Liver (tissue), 3 donors: ENCODE measurements at regions not wholly inside any gene's neighbourhood (a gene's known extent, or its start where the extent isn't known, plus 50 kb on each side); places are given as distances from the start of the nearest gene placed in this dataset.
"Not testable (repeated sequence)": the region's sequence is repeated elsewhere in the genome, so short reads cannot be mapped to it uniquely, and the experiment has no call there.

Experiments used
- EGR1 ChIP-seq, 2 donors: IDR thresholded peaks; 2 replicates each; pipeline ENCODE4 v1.6.1; 2016 to 2018; ENCODE audit warnings: antibody characterized with exemption in 2 of 2, low read depth in 2 of 2
- FOXA1 ChIP-seq: IDR thresholded peaks from 2 replicates; pipeline ENCODE4 v1.6.1; 2016; ENCODE audit warnings: antibody characterized with exemption
- GABPA ChIP-seq, 2 donors: IDR thresholded peaks in 1 of 2; conservative IDR thresholded peaks in 1 of 2; 2 replicates each; pipeline ENCODE4 v1.6.1; 2016; ENCODE audit warnings: antibody characterized with exemption in 2 of 2, mild to moderate bottlenecking in 1 of 2, moderate library complexity in 1 of 2
- NR2F2 ChIP-seq: IDR thresholded peaks from 2 replicates; pipeline ENCODE4 v1.6.1; 2016; ENCODE audit warnings: antibody characterized with exemption
- RAD21 ChIP-seq, 2 donors: IDR thresholded peaks; 2 replicates each; pipeline ENCODE4 v1.6.1; 2016; ENCODE audit warnings: antibody characterized with exemption in 2 of 2, mild to moderate bottlenecking in 2 of 2
- RXRA ChIP-seq, 2 donors: IDR thresholded peaks; 2 replicates each; pipeline ENCODE4 v1.6.1; 2017 to 2018; ENCODE audit warnings: antibody characterized with exemption in 2 of 2, mild to moderate bottlenecking in 1 of 2
- SP1 ChIP-seq: IDR thresholded peaks from 2 replicates; pipeline ENCODE4 v1.6.1; 2018; ENCODE audit warnings: antibody characterized with exemption, mild to moderate bottlenecking
- TAF1 ChIP-seq: conservative IDR thresholded peaks from 2 replicates; pipeline ENCODE4 v1.6.1; 2016; ENCODE audit warnings: antibody characterized with exemption, mild to moderate bottlenecking
- YY1 ChIP-seq: IDR thresholded peaks from 2 replicates; pipeline ENCODE4 v1.6.1; 2016; ENCODE audit warnings: antibody characterized with exemption, mild to moderate bottlenecking
- TF ChIP-seq, protein P1 (sequence below): fragments of 150-350 bp; IDR thresholded peaks from 2 replicates; pipeline ENCODE4 v1.5.1; 2017; ENCODE audit warnings: improper control_type of control experiment, low read depth, low read length; ENCODE audit not compliant: missing input control
- TF ChIP-seq, protein P2 (sequence below): IDR thresholded peaks from 2 replicates; pipeline ENCODE4 v1.6.1; 2016; ENCODE audit warnings: antibody characterized with exemption
- TF ChIP-seq, protein P3 (sequence below): IDR thresholded peaks from 2 replicates; pipeline ENCODE4 v1.6.1; 2016; ENCODE audit warnings: antibody characterized with exemption, mild to moderate bottlenecking
- TF ChIP-seq, protein P4 (sequence below): IDR thresholded peaks from 2 replicates; pipeline ENCODE4 v1.6.1; 2016; ENCODE audit warnings: antibody characterized with exemption
- TF ChIP-seq, protein P5 (sequence below): IDR thresholded peaks from 2 replicates; pipeline ENCODE4 v1.6.1; 2016; ENCODE audit warnings: antibody characterized with exemption
- donor health status: healthy.
- donor health status: healthy.

DNA sequence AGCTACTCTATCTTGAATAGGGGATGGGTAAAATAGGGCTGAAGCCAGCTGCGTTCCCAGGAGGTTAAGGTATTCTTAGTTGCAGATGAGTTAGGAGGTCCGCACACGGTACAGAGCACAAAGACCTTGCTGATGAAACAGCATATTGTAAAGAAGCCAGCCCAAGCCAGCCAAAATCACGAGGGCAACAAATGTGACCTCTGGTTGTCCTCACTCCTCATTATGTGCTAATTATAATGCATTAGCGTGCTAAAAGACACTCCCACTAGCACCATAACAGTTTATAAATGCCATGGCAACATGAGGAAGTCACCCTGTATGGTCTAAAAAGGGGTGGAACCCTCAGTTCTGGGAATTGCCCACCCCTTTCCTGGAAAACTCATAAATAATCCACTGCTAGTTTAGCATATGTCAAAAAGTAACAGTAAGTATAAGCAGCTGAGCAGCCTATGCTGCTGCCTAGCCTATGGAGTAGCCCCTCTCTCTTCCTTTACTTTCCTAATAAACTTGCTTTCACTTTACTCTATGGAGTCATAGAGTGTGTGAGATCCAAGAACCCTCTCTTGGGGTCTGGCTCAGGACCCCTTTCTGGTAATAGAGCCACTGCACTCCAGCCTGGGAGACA, 98.9 kb upstream of the NOX4 start:
- not testable (repeated sequence) for TF ChIP-seq FOXA1; EGR1 (IDR thresholded peaks at IDR 0.05; ENCODE audit: low read depth in 2 of 2); SP1; NR2F2; YY1; GABPA (IDR thresholded peaks at IDR 0.05 in 1 of 2, conservative IDR thresholded peaks at IDR 0.05 in 1 of 2); RXRA (IDR thresholded peaks at IDR 0.05); RAD21 (IDR thresholded peaks at IDR 0.05); TAF1
- TF ChIP-seq, protein P1, sequence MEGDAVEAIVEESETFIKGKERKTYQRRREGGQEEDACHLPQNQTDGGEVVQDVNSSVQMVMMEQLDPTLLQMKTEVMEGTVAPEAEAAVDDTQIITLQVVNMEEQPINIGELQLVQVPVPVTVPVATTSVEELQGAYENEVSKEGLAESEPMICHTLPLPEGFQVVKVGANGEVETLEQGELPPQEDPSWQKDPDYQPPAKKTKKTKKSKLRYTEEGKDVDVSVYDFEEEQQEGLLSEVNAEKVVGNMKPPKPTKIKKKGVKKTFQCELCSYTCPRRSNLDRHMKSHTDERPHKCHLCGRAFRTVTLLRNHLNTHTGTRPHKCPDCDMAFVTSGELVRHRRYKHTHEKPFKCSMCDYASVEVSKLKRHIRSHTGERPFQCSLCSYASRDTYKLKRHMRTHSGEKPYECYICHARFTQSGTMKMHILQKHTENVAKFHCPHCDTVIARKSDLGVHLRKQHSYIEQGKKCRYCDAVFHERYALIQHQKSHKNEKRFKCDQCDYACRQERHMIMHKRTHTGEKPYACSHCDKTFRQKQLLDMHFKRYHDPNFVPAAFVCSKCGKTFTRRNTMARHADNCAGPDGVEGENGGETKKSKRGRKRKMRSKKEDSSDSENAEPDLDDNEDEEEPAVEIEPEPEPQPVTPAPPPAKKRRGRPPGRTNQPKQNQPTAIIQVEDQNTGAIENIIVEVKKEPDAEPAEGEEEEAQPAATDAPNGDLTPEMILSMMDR = not testable (repeated sequence)
- TF ChIP-seq, protein P2, sequence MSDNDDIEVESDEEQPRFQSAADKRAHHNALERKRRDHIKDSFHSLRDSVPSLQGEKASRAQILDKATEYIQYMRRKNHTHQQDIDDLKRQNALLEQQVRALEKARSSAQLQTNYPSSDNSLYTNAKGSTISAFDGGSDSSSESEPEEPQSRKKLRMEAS = not testable (repeated sequence)
- TF ChIP-seq, protein P3, sequence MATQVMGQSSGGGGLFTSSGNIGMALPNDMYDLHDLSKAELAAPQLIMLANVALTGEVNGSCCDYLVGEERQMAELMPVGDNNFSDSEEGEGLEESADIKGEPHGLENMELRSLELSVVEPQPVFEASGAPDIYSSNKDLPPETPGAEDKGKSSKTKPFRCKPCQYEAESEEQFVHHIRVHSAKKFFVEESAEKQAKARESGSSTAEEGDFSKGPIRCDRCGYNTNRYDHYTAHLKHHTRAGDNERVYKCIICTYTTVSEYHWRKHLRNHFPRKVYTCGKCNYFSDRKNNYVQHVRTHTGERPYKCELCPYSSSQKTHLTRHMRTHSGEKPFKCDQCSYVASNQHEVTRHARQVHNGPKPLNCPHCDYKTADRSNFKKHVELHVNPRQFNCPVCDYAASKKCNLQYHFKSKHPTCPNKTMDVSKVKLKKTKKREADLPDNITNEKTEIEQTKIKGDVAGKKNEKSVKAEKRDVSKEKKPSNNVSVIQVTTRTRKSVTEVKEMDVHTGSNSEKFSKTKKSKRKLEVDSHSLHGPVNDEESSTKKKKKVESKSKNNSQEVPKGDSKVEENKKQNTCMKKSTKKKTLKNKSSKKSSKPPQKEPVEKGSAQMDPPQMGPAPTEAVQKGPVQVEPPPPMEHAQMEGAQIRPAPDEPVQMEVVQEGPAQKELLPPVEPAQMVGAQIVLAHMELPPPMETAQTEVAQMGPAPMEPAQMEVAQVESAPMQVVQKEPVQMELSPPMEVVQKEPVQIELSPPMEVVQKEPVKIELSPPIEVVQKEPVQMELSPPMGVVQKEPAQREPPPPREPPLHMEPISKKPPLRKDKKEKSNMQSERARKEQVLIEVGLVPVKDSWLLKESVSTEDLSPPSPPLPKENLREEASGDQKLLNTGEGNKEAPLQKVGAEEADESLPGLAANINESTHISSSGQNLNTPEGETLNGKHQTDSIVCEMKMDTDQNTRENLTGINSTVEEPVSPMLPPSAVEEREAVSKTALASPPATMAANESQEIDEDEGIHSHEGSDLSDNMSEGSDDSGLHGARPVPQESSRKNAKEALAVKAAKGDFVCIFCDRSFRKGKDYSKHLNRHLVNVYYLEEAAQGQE = not testable (repeated sequence)
- TF ChIP-seq, protein P4, sequence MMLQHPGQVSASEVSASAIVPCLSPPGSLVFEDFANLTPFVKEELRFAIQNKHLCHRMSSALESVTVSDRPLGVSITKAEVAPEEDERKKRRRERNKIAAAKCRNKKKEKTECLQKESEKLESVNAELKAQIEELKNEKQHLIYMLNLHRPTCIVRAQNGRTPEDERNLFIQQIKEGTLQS = not testable (repeated sequence)
- TF ChIP-seq, protein P5, sequence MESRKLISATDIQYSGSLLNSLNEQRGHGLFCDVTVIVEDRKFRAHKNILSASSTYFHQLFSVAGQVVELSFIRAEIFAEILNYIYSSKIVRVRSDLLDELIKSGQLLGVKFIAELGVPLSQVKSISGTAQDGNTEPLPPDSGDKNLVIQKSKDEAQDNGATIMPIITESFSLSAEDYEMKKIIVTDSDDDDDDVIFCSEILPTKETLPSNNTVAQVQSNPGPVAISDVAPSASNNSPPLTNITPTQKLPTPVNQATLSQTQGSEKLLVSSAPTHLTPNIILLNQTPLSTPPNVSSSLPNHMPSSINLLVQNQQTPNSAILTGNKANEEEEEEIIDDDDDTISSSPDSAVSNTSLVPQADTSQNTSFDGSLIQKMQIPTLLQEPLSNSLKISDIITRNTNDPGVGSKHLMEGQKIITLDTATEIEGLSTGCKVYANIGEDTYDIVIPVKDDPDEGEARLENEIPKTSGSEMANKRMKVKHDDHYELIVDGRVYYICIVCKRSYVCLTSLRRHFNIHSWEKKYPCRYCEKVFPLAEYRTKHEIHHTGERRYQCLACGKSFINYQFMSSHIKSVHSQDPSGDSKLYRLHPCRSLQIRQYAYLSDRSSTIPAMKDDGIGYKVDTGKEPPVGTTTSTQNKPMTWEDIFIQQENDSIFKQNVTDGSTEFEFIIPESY = not testable (repeated sequence)
